ENCODE measurements at regions not wholly inside any gene's neighbourhood (a gene's known extent, or its start where the extent isn't known, plus 50 kb on each side); places are given as distances from the start of the nearest gene placed in this dataset.

DNA sequence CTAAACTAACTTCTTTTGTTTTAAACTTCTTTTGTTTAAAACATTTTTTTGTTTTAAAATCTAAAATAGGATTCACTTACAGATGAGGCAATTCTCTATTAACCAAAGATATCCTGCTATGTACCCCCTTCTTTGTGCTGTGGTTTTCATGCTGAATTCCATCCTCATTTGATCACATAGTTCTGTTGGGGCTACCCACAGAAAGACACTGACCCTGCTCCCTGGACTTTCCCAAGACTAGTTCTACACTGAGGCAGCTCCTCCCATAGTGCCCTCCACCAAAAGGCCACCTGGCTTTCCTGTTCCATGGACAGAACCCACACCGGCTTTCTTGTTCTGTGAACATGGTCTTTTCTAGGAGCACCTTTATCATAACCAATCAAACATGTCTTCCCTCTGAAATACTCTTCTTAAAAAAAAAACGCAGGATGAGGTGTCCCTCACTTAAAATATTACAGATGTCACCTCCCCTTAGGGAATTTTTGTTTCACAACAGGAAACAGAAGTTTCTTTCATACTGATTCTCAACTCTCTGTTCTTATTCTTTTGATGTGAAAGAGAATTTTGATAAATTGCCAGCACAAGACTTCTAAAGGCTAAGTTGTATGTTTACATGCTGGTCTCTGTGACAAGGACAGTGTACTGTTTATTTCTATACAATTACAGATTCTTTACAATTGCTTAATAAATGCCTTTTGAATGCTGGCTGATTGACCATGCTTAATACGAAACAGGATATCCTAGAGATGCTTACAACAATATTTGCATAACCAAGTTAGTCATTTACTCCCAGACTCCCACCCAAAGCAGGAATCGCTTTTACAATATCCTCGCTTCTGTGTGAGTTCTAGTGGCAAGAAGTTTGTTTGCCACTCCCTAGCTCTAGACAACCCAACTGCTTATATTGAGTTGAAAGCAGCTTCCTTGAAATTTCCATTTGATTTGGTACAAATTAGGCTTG is 300.4 kb downstream of the DTWD2 start:
- no peak for DNase-seq

DNA sequence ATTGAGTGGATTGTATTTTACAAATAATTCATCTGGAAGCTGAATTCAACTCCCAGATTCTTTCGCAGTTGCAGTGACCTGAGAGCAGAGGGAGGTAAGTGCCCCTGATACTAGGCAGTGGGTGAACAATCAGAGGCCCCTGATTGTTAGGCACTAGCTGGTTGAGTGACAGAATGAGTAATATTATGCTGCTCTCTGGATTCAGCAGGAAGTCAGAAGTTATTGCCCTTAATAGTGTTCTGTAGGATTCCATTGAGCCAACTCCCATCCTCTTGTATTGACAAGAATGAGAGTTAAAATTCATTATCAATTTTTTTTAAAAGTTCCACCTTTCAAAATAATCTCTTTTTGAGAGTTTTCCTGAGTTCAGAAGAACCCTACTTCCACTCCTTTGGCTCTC is 301.2 kb downstream of the DTWD2 start:
- DNase-seq = no peak

GRCh38 chr5:118681655-118682054 is 306.7 kb downstream of the DTWD2 start:
- no peak for DNase-seq

DNA sequence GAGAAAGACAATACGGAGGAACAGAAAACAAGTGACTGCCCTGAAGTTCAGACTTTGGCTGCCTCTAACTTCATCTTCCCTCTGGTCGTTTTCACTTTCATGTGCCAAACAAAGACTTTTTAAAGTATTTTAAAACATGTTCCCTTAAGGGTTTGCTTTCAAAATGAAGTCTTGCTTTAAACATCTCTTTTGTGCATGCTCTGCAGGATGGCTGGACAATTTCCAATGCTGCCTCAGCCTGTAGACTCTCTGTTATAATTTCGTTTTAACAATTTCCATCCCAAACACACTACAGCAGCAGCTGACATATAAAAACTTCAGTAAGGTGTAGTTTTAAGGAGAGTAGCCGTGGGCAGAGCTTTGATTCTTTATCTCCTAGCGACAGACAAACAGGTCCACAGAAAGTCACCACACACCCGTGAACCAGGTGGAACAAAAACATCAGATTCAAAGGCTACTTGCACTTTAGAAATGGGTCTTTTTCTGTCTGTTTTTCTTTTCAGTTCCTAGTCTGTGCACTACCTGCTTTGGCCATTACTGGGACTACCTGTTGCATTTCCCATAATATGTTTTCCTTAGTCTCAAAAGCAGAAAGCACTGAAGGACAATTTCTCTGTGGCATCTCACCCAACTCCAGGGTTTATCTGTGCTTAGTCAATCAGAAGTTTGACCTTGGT is 308.9 kb downstream of the DTWD2 start:
- DNase-seq = no peak

- DNase-seq = no peak
These were observed 309.6 kb downstream of the DTWD2 start for GRCh38 chr5:118678746-118679145.

DNA sequence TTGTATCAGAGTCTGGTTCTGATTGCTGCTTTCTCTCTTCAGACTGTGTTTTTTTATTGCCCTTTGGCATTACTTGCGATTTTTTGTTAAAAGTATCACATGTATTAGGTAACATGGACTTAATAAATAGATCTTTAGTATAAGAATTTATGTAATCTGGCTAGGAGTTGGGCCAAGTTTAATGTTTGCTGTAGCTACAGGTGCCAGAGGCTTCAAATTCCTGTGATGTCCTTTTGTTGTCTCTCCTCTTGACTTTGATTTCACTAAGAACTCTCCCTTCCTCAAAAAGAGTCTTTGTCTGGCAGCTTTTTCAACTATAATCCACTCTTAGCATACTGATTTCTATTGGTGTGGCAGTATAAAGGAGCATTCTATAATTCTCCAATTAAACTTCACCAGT is 313.1 kb downstream of the DTWD2 start:
- no peak for DNase-seq

DNA sequence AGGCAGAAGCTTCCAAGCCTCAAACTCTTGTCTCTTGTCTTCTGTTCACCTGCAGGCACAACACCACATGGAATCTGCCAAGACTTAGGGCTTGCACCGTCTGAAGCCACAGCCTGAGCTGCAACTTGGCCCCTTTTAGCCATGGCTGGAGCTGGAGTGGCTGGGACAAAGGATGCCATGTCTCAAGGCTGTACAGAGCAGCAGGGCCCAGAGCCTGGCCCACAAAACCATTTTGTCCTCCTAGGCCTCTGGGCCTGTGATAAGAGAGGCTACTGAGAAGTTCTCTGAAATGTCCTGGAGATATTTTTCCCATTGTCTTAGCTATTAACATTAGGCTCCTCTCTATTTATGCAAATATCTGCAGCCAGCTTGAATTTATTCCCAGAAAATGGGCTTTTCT is 330.8 kb downstream of the DTWD2 start:
- DNase-seq = no peak

DNA sequence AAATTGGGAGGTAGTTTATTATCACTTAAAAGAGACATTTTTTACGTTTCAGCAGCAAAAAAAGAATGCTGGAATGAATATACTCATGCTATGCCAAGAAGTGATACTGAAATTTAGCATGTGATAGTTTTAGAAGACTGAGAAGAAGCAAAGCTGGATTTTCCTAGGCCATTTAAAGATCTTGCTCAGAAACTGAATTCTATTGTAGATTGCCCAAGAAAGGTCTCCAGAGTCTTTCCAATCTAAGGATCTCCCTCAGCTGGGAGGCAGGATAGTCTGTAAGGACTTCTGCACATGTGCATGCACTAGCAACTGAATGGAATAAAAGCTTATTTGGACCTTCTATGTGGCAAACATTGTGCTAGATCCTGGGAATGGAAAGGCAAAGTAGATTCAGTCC is 334.5 kb downstream of the DTWD2 start:
- no peak for DNase-seq

DNA sequence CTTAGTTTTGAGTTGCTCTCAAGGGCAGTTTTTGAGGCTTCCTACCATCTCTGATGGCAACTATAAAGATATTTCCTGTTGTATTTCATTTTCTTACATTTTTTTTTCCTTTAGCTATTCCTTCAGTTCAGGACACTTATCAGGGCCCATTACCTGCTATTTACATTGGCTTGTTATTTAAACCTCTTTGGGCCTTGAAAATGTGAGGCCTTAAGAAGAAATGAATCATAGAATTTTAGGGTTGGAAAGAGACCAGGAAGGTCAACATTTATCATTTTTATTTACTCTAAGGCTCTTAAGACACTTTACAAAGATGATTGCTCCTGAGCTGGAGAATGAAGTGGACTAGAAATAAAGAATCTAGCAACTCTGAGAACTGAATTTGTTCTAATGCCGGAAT is 335.2 kb downstream of the DTWD2 start:
- DNase-seq = no peak

- DNase-seq = no peak
These were observed 337.3 kb downstream of the DTWD2 start for GRCh38 chr5:118651002-118651401.

DNA sequence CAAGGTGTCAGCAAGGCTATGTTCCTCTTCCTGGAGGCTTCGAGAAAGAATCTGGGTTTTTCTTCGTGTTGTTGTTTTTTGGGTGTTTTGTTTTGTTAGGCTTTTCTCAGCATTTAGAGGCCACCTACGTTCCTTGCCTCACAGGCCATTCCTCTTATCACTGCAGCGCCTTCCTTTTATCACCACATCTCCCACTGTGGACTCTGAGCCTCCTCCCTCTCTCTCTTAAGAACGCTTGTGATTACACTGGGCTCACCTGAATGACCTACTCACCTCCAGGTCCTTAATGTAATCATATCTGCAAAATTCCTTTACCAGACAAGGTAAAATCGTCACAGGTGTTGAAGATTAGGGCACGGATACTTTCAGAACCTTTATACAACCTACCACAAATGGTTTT is 340.8 kb downstream of the DTWD2 start:
- DNase-seq = no peak

DNA sequence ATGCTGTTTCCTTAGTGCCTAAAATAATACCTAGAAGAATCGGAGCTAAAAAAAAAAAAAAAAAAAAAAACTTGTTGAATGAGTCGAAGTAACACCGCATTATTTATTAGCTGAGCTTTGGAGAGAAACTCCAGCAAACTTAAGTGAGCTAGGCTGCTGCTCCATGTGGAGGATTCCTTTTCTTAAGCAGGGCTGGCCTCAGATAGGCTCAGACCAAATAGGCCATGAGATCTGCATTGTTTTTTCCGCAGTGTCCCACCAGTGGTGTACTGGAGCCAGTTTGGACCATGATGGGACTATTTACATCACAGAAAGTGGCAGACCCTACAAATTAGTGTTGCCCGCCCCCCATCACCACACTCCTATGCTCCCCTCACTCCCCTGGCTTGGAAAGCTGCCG is 341.4 kb downstream of the DTWD2 start:
- DNase-seq = no peak

GRCh38 chr5:118637947-118638670 is 350.2 kb downstream of the DTWD2 start:
- DNase-seq = no peak

DNA sequence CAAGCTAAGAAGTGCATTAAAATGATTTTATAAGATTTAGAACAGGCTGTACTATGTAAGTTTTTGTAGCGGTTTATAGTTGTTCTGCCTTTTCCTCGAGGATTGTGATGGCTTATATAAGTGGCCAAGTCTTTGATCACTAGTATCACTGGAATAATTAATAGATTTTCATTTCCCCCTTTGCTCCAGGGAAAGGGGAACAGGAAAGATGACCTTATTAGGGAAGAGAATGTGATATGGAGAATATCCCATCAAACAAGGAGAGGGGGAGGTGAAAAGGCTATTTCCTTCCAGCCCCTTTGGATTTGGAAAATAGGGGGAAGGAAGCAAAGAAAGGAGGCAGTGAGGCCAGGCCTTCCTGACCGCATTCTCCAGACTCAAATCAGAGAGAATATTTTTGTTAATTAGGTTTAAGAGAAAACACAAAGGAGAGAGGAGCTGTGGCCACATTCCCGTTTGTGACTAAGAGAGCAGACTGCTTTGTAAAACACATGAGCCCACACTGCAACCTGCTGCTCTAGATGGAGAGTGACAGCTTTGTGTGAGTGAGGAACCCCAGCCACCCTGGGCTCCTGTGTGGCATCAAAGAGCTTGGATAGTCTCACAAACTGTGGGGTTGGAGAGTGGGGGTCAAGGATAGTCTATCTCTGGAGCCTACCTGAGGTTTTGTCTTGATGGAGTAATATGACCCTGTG is 359.5 kb downstream of the DTWD2 start:
- no peak for DNase-seq

DNA sequence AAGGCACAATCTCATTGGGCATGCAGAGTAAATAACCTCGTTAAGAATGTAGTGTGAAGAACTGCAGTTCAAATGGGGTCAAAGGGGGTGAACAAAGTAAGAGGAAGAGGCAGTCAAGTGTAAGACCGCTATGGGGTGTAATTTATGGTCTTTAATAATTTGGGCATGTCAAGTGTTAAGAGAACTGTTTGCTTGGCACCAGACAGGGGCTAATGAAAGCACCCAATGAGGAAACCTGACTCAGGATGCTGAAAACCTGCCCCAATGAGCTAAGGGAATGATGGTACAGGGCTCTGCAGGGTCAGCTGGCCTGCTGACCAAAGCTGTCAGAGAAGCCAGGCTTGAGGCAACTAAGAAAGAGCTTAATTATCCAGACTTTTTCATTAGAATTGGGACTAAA is 368.1 kb downstream of the DTWD2 start:
- DNase-seq = no peak

DNA sequence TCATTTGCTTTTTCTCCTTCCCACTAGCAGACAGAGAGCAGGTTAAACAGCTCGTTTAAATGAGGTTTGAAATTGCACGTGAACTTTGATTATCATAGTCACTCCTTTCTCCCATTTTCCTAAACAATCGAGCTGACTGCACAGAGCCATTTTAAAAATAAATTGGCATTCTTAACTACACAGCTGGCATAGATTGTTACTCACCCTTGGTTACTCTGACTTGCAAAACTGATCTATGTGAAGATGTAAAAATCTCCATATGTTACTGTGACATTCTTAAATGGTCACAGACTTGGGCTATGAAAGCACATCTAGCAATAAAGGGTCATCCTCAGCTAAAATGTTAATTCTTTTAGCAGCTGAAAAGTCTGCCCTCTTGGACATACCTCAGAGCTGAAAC is 368.5 kb downstream of the DTWD2 start:
- DNase-seq = no peak

DNA sequence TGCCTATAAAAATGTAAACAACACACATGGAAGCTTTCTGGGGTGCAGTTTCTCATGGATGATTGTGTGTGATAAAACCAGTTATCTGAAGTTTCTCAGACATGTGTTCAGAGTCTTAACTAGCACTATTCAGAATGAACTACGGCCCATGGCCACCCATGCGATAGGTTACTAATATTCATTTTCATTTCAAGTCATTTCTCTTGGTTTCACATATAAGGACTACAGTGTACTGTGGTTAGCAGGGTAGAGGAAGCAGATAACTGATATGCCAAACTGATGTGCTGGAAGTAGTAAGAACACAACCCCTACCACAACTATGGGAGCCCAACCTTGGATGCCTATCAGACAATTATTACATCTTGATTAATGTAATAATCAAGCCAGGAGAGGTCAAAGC is 372.1 kb downstream of the DTWD2 start:
- DNase-seq = peak in 1 of 5 experiments; percentile 1

GRCh38 chr5:118614731-118615456 is 373.5 kb downstream of the DTWD2 start:
- no peak for DNase-seq

DNA sequence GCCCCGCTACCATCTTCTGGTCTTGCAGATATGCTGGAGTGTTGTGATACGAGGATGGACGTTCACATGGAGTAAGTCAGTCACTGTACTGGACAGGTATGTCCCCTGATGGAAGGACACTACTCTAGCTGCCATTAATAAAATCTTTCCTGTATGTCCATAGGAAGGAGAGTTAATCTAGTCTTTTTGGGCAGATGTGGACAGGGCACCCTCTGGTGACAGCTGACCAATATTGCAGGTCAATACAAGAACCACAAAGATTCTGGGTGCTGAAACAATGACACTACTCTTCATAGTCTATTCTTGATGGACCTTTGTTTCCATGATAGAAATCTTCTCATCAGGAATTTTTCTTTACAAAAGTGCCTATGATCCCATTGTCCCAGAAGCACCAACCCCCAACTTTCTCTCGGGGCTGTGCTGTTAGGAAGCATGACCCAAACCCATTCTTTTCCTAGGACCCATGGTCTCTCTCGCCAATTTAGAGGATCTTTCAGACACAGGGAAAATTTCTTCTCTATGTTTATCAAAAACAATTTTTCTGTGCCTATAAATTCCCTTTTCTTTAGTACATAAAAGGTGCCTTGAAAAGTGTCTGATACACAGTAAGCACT is 376.9 kb downstream of the DTWD2 start:
- DNase-seq = no peak

- DNase-seq = no peak
These were observed 381.4 kb downstream of the DTWD2 start for GRCh38 chr5:118606940-118607339.

DNA sequence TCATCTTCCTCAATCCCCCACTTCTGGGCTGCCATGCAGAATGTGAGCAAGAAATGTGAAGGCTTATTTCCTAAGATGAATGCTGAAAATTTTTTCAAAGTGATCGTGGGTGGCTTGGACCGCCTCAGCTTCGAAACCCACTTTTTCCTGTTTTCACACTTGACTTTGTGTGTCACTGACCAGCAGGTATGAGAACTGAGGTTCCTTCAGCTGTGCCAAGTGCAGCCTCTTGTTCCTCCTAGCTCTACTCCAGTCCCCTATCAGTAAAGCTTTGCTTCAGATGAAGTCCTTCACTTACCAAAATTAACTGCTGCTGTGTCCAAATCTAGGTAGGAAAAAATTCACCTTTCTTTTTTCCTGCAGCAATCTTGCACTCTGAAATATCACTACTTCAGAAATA is 382.6 kb downstream of the DTWD2 start:
- no peak for DNase-seq

- DNase-seq = no peak
These were observed 384.2 kb downstream of the DTWD2 start for GRCh38 chr5:118604106-118604505.
